NCI-H1436 treated with DMSO at 0.1 percent for 48 hours (cell line): ENCODE measurements at regions not wholly inside any gene's neighbourhood (a gene's known extent, or its start where the extent isn't known, plus 50 kb on each side); places are given as distances from the start of the nearest gene placed in this dataset.
"Not testable (repeated sequence)": the region's sequence is repeated elsewhere in the genome, so short reads cannot be mapped to it uniquely, and the experiment has no call there.

Experiments
- DNase-seq: peaks from one replicate; lab custom pipeline; 2025; lab: John Stamatoyannopoulos, UW

DNA sequence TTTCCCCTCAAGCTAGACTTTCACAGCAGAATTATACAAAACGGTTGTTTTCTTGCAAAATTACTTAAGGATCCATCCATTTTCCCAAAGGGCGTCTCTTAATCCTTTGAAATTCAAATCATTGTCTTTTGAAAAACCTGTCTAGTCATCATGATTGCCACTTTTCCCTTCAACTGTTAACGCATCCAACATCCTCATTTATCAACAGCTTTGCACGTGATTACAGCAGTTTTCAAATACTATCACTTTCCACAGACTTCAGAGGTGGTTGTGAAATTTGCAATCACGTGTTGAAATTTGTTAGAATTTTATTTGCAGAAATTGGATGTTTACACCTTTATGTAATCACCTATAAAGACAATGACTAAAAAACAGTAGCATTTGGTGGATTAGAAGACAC lies 304.4 kb upstream of the SLC39A10 start:
- DNase-seq, result no peak

DNA sequence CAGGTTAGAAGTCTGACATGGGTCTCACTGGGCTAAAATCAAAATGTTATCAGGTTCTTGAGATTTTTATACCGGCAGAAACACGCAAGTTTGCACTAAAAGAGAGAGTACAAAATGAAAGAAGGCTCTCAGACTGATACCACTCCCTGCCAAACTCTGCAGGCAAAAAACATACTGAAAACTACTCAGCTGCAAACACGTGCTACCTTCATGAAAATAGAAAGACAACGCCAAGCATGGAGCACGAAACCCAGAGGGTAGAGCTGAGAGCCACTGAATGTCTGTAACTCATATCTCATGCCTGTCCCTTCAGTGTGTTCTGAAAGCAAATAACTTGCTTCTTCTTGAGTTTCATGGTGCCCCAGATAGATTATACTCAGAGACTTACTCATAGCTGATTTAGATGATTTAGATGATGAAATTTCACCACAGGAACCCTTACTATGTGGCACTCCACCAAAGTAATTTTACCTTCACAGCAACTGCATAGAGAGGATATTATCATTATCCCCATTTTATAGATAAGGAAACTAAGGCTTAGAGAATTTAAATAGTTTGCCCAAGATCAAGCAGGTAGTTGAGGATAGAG lies 313.0 kb upstream of the SLC39A10 start:
- no peak for DNase-seq

DNA sequence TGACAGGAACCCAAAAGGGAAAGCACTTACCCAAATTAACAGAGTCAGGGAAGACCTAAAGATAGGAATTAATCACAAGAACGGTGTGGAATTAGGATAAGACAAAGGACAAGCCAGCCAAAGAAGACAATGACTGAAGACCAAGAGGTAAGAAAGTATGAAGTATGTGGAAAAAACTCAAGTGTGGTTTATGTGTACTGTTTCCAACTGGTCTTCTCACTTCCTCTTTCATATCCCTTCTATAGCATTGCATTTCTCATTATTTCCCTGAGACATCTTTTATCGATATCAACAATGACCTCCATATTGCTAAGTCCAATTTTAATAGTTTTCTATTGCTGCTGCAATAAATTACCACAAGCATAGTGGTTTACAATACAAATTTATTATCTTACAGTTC lies 313.5 kb upstream of the SLC39A10 start:
- no peak for DNase-seq

DNA sequence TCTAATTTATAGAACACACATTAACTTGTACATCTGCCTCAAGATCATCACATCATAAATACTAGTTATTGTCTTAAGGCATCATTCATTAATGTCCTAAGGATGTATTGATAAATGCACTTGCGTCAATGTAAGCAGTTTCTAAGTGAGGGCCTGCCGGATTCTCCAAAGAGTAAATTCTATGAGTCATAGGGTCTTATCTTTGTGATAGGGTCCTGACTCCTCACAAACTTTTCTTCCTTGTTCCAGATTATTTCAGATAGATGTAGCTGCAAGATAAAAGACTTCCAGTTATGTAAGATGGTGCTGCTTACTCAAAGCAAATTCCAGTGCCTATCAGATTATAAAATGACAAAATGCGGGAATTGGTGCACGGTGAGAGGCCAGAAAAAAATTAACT lies 315.0 kb upstream of the SLC39A10 start:
- no peak for DNase-seq

DNA sequence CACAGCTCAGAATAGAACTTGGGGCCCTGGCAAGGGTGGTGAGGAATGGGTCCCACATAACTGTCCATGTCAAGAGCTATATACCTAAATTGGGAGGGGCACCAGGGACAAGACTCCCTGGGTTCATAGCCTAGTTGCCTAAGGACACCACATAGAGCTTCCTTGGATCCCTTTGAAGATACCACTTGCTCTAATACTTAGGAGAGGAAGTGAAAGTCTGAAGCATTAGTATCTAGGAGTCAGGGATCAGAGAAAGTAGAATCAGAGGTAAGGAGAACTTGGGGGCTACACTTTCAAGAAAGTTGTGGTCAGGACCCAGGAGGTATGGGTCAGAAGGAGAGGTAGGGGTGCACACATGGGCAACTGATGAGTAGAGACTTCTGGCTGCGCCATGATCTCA lies 318.2 kb upstream of the SLC39A10 start:
- DNase-seq, result no peak

DNA sequence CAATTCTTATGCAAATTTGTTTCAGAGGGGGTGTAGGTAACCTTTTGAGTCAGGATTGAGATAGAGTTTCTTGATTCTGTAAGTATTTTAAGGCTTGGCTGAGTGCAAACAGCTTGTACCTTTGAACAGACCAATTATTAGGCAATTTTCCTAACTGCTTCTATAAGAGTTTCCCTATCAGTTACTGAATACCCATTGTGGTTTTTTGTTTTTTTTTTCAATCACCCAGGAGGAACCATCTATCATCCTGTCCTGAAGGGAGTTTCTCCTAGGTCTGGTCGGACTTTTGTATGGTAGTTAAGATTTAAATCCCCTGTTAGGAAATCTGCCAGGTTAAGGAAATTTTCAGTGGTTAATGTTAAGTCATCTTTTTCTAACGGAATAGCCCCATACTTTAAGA lies 319.4 kb upstream of the SLC39A10 start:
- no peak for DNase-seq

DNA sequence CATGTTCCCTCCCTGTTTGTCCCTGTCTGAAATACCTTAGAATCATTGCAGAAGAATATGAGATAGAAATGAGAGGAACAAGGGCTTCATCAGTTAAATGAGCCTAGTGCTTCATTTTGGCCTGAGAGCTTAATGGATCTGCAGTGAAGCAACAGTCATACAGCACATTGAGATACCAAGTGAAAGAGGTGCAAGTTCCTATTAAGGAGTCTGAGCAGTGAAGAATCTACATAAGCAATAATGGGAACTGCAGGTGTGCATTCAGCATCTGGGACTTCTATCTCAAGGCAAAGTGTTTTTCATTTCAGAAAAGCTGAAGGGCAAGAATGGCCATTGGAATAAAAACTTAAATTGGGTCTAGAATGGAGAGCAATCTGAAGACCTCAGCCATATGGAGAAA lies 323.2 kb upstream of the SLC39A10 start:
- DNase-seq, result no peak

DNA sequence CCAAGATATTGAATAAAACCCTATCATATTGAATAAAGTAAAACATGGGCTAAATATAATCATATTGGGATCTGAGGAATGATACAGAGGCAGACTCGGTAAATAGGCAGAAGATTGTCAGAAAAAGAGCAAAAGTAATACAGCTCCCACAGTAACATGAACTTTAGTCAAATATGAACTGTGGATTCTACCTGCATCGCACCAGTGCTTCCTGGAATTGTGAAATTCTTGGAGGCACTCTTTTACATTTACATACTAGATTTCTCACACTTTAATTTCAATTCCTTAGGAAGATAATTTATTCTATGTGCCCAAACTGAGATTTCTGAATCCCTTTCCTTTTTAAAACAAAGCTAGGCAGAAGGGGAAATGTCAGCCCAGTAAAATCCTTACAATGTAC lies 325.1 kb upstream of the SLC39A10 start:
- DNase-seq, result no peak

DNA sequence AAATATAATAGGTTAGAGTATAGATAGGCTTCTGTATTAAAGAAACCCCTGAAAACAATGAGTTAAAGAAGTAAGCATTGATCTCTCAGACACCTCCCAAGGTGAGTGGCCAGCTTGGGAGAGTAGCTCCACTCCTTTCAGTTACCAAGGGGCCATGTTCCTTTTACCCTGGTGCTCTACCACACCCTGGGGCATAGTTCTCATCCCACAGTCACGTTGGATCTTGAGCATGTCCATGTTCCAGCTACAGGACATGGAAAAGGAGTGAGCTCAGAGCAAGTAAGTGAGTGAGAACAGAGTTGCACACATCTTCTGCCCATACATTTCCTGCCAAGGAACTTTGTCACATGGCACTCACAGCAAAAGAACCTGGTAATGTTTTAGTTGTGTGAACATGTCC lies 325.9 kb upstream of the SLC39A10 start:
- DNase-seq, result no peak

DNA sequence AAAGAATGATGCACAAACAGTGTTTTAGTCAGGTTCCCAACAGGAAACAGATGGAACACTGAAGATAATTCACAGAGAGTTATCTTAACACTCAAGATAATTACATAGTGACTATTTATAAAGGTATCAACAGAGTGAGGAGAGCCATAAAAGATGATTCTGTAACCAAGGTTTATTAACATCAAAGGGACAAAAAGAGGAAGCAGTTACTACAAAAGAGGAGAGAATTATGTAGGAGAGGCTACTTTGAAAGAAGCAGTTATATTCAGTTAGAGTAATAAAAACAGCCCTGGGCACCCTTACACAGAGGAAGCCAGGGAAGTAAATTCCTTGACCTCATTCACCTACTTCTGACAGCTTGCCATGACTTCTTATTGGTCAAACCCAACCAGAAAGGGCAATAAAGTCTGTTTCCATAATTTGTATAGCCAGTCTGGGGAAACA lies 326.5 kb upstream of the SLC39A10 start:
- DNase-seq, result peak; percentile 80

DNA sequence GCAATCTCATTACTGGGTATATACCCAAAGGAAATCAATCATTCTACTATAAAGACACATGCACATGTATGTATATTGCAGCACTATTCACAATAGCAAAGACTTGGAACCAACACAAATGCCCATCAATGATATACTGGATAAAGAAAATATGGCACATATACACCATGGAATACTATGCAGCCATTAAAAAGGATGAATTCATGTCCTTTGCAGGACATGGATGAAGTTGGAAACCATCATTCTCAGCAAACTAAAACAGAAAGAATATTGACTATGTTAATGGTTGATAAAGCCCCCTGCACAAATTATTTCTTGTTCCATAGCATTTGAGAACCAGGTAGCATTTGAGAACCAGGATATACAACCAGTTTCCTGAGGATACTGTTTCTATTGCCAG lies 327.2 kb upstream of the SLC39A10 start:
- not testable (repeated sequence) for DNase-seq

DNA sequence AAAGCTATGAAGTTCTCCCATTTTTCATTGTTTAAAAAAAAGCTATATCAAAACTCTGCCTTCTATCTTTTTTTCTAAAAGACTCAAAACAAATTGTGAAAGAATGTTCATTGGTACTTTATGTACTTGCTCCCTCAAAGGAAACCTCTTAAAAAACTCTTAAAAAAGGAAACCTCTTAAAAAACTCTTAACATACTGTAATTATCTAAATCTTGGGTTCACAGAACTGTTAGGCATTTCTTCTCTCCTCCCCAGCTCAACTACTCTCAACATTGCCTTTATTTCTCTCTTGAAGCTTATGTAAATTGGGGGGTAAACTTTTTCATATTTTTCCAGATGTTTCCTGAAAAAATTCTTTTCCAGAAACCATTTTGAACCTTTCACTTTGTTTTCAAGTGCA lies 330.5 kb upstream of the SLC39A10 start:
- DNase-seq, result no peak

DNA sequence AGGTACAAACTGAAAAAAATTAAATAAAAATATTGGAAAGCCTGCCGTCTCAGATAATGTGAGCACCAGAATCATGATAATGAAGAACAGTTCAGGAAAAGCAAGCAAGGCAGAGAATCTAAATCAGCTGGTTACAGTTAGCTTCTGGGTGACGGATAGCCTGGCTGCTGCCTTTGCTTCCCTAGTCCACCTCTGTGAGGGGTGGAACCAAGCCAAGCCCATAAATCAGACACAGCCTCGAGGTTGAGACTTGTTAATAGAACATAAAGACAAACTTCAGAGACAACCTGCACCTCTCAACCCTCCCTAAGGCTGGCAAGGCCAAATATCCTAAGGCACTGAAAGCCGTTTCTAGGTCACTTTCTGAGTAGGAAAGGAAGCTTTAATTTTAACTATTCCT lies 334.7 kb upstream of the SLC39A10 start:
- DNase-seq, result no peak

DNA sequence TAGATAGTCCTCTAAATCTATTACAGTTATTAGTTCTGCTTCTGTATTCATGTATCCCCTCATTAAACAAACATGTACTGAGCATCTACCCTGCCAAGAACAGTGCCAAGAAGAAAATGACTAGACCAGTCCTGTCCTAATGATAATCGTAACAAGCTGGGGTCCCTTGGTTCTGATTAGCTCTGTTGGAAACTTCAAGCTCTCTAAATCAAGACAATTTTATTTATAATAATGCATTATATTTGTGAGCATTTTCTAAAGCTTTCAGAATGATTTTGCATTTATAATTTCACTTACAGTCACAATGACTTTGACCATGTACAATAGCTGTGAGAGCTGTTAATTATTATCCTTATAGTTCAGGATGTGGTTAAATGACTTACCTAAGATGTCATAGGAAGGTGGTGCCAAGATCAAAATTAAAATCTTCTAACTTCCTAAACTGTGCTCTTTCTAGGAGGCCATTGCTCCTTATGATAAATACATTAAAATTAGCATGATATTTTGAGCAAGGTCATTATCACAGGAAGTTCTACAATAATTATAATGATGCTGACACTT lies 336.5 kb upstream of the SLC39A10 start:
- no peak for DNase-seq

DNA sequence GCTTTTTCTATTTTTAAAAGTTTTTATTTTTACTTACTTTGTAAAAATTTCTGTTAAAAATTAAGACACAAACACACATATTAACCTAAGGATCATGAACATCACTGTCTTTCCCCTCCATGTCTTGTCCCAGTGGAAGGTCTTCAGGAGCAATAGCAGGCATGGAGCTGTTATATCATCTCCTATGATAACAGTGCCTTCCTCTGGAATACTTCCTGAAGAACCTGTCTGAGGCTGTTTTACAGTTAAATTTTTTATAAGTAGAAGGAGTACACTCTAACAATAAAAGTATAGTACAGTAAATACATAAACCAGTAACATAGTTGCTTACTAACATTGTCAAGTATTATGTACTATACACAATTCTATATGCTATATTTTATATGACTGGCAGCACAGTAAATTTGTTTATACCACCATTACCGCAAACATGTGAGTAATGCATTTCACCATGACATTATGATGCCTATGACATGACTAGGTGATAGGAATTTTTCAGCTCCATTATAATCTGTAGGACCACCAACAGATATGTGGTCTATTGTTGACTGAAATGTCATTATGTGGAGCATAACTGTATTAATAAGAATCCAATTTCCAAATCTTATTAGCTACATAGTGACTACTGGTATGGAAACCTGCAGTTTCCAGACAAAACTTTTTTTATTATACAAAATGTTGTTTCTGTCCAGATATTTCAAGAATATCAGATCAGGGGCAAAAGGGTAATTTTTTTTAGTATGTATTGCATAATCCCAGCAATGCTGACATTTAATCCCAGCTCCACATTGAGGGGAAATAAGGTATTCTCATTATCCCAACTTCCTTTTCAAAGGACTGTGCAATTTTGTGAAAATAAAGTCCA lies 337.2 kb upstream of the SLC39A10 start:
- no peak for DNase-seq

DNA sequence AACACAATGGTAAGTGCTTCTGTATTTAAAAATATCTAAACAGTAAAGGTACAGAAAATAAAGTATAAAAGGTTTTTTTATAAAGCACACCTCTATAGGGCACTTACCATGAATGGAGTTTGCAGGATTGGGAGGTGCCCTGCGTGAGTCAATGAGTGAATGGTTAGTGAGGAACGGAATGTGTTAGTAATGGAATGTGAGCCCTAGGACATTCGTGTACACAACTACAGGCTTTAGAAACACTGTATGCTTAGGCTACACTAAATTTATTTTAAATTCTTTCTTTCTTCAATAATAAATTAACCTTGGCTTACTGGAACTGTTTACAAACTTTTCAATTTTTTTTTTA lies 337.9 kb upstream of the SLC39A10 start:
- DNase-seq, result no peak

DNA sequence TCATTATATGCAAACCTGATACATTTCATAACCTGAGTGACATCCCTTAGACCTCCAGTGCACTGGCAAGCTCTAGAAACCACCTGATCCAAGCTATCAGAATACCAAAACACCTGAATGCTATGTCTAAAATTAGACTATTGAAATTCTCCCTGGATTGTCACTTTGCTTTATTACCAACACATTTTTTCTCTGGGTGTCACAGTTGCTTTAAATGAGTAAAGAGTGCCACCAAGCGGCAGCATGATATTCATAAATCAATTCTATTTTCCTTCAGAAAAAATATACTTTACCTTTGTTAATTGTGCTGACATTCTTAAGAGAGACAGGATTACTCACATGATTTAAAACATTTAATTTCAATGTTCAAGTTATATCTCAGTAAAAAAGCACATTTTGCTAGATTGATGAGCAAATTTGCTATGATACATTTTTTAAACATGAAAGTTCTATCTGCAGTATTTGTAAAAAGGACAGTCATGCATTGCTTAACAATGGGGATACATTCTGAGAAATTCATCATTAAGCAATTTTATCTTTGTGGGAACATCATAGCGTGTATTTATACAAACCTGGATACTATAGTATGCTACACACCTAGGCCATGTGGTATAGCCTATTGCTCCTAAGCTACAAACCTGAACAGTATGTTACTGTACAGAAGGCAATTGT lies 338.4 kb upstream of the SLC39A10 start:
- no peak for DNase-seq

DNA sequence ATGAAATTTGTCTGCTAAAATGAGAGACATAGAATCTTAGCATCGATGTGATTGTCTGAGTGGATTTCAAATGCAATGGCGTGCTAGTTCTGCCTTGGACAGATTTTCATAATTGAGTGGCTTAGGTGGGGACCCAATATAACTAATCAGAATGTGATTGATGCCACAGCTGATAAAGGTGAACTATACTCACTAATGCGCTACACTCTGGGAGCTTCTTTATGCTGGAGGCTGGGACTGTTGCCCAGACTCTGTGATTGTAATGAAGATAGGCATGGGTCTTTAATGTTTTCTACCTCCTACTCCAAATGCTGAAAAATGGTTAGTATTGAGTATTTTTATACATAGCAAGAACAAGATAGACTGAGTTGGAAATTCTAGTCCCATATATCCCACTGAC lies 339.5 kb upstream of the SLC39A10 start:
- DNase-seq, result no peak

DNA sequence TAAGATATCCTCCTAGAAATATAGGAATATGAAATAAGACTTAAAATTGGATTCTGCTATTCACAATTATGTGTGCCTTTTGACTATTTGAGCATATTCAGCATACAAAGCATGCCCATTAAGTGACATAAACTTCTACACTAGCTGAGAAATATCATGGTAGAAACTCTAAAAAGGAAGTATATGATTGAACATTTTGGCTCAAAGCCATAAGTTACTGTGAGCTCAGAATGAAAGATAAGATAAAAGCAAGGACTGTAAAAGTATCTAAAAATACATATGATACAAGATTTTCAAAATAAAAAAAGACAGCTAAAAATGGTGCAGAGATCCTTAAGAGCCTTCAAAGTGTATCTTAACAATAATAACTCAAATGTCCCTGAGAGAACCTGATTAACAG lies 340.5 kb upstream of the SLC39A10 start:
- no peak for DNase-seq

DNA sequence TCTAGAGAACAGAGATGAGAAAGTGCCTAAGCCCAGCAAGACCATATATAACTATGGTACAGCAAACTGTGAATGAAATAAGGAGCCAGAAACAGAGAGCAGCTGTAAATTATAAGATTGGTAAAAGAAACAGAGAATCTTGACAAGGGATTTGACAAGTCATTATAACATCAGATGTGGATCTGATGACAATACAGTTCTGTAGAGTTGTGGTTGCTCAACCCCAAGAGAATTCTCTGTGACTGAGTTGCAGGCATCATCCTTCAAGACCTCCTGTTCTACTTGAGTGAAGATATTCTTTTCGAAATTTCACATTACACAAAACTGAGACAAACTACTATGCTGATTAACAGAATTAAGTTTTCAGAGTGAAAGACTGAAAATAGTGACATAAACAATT lies 343.1 kb upstream of the SLC39A10 start:
- no peak for DNase-seq

DNA sequence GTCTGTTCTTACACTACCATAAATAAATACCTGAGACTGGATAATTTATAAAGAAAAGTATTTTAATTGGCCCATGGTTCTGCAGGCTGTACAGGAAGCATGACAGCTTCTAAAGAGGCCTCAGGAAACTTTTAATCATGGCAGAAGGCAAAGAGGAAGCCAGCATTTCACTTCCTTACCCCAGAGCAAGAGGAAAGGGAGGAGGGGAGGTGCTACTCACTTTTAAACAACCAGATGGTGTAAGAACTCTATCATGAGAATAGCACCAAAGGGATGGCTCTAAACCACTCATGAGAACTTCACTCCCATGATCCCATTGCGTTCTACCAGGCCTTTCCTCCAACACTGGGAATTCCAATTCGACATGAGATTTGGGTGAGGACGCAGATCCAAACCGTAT lies 344.4 kb upstream of the SLC39A10 start:
- no peak for DNase-seq

DNA sequence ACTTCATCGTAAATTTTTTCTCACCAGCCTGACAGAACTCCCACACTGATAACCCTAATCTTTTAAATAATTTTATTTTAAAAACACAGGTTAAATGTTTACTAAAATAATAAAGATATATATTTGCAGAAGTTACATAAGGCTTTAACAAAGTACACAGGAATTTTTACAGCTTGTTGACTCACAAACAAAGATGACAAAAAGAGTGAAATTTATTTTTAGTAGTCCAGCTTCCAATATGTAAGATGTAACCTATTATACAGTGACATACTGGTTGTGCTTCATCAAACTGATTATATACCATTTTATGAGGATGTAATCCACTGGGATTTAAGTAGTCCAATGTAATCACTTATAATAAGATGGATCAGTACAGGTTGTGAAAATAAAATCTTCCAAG lies 348.9 kb upstream of the SLC39A10 start:
- DNase-seq, result no peak

DNA sequence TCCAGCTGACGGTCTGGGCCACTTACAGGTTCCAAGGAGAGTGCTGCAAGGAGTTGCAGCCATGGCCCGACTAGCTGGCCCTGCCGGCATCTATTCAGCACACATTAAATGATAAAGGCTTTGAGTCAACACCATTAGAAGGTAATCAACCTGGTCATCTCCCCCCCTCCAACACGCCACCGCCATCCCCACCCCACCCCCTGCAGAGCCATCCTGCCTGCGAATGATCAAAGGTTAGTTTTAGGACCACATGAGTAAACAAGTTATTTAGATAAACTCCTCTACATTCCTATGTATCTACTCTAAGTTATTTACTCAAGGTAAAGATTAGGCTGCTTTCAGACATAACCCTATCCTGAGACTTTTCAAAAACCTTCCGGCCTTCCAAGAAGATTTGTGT lies 349.3 kb upstream of the SLC39A10 start:
- DNase-seq, result no peak
